ENCODE measurements at regions not wholly inside any gene's neighbourhood (a gene's known extent, or its start where the extent isn't known, plus 50 kb on each side); places are given as distances from the start of the nearest gene placed in this dataset.

- DNase-seq (ENCODE audit: extremely low read depth, low read depth, low spot score) = no peak
Observed at GRCh38 chr22:27561286-27561904, 240.2 kb downstream of the MN1 start.

DNA sequence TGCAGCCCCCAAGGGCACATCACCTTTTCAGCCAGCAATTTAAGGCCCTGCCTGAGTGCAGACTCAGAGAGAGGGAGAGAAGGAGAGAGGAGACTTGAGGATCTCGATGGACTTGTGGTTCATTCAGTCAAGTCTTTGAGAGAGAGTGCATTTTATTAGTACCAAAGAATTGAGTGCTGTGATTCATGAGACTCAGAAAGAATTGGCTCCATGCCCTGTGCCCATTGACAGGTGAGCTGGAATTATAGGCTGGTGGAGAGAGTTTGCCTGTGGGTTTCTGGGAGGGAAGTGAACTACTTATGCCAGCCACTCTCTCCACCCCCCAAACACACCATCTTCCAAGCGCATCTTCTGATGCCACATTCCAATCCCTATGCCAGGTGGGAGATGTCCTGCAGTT lies 236.8 kb downstream of the MN1 start:
- DNase-seq (ENCODE audit: extremely low read depth, low read depth, low spot score) = no peak

GRCh38 chr22:27566602-27567001 lies 235.0 kb downstream of the MN1 start:
- DNase-seq (ENCODE audit: extremely low read depth, low read depth, low spot score) = no peak

GRCh38 chr22:27568265-27568664 lies 233.3 kb downstream of the MN1 start:
- DNase-seq (ENCODE audit: extremely low read depth, low read depth, low spot score) = no peak

DNA sequence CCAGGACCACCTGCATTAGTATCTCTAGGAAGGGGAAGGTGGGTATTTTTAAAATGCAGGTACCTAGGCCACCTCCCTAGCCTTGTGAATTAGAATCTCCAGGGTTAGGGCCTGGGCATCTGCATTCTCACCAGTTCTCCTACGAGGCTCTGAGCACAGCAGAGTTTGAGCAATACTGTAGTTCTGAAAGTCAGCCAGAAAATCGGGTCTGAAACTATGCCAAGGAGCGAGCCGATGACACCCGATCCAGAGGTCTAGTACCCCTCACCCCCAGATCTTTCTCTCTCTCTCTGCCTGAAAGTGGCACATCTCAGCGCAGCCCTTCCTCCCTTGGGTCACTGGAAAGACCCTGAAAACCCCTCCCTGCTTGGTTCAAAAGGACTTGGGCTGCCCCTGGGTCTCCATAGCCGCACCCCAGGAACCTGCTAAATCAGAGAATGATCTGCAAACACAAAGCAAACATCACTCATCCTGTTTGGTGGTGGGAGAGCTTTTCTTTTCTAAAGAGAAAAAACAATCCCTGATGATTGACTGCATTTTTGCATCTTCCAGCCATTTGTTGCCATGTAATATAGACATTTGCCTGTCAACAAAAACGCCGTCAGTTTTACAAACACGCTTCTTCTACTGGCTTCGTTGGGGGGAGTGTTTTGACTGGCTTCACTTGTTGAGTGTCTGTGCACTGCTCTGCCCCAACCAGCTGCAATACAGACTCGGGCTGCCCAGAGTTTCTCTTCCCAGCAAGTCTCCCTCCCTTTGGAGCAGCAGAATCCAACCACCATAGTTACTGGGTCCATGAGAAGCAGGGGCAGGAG lies 229.9 kb downstream of the MN1 start:
- no peak for DNase-seq (ENCODE audit: extremely low read depth, low read depth, low spot score)

DNA sequence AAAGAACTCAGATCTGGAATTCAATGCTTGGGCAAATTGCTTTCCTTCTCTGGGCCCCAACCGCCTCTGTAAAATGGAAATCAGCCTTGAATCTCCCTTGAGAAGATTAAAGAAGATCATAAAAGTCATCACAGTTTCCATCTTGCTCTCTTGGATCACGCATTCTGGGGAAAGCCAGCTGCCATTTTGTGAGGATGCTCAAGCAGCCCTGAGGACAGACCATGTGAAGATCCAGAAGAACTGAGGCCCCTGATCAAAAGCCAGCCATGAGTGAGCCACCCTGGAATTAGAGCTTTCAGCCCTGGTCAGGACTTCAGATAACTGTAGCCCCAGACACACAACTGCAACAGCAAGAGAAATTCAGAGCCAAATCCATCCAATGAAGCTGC lies 229.3 kb downstream of the MN1 start:
- no peak for DNase-seq (ENCODE audit: extremely low read depth, low read depth, low spot score)

GRCh38 chr22:27573280-27574001 lies 228.1 kb downstream of the MN1 start:
- no peak for DNase-seq (ENCODE audit: extremely low read depth, low read depth, low spot score)

DNA sequence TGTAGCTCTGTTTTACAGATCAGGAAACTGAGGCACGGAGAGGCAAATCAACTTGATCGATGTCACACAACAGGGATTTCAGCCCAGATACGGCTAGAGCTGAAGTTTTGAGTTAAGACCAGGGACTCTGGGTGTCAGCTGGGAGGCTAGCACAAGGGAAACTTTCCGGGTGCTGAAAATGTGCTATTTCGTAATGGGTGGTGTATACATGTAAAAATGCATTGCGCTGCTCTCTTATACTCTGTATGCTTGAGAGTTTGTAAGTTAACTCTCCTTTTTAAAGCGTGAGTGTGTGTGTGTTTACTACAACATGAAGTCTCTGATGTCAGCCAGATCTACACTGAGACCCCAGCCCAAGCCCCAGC lies 227.6 kb downstream of the MN1 start:
- DNase-seq (ENCODE audit: extremely low read depth, low read depth, low spot score) = no peak

GRCh38 chr22:27574651-27575050 lies 226.9 kb downstream of the MN1 start:
- DNase-seq (ENCODE audit: extremely low read depth, low read depth, low spot score) = no peak

GRCh38 chr22:27575348-27575747 lies 226.2 kb downstream of the MN1 start:
- no peak for DNase-seq (ENCODE audit: extremely low read depth, low read depth, low spot score)

DNA sequence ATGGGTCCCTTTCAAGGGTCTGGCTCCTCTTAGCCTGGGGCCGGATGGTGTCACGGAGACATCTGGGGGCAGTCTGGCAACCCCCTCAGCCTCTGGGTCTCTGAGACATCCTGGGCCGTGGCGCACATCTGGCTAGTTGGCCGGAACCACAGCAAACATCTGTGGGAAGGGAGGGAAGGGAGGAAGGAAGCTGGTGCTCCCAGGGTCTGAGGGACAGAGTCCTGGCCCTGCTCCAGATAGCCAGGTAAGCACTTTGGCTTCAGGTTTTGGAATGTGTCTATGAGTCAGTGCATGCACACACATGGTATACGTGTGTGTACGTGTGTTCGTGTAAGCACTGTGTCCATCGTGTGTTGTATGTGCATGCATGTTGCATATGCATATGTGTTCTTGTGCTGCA lies 225.1 kb downstream of the MN1 start:
- DNase-seq (ENCODE audit: extremely low read depth, low read depth, low spot score) = no peak

GRCh38 chr22:27576815-27577573 lies 224.6 kb downstream of the MN1 start:
- DNase-seq (ENCODE audit: extremely low read depth, low read depth, low spot score) = peak; percentile 93

GRCh38 chr22:27577574-27577969 lies 224.0 kb downstream of the MN1 start:
- DNase-seq (ENCODE audit: extremely low read depth, low read depth, low spot score) = no peak

DNA sequence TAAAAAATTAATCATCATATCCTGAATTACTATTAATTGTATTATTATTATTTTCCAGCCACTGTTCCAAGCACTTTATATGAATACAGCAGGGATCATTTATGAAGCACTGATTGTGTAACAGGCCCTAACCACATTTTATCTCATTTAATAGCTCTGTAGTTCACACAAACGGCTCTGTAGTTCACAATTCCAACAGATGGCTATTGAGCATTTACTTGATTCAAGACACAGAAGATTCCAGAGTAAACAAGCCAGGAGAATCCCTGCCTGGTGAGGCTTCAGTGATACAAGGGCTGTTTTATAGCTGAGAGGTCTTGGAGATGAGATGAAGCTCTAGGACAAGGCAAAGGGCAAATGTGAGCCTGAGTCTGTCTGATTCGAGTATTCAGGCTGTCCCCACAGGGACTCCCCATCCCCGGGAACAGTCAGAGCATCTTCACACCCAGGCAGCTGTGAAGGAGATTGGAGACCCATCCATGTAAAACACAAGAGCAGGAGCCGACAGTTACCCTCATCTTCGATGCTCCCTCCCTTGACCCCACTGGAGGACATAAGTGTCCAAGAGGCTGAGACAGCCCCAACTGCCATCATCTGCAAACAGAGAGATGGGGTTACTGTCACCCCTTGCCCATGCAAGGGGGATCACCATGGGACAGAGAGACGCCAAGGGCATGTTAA lies 222.5 kb downstream of the MN1 start:
- no peak for DNase-seq (ENCODE audit: extremely low read depth, low read depth, low spot score)

DNA sequence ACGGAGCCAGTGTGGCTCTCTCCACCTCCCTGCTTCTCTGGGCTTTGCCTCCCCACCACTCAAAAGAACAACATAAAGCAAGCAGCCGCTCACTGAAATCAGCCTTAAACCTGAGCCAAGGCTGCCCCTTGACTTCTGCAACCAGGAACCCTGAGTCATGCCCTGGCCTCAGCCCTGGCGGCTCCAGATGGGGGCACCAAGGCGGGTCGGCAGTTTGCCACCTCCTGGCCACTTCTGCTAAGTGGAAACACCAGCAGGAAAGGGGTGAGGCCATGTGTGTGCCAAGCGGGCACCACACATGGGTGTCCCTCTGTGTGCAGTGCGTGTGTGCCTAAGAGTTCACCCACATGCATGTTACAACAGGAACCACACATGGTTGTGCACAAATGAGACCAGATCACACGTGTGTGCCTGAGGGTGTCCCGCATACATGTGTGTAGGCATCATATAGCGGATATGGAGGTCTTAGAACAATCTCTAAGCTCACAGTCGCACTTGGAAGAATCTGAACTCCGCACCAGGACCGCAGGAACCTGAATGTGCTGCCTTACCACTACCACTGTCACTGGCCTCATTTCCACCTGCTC lies 221.2 kb downstream of the MN1 start:
- DNase-seq (ENCODE audit: extremely low read depth, low read depth, low spot score) = no peak

- DNase-seq (ENCODE audit: extremely low read depth, low read depth, low spot score) = no peak
Observed at GRCh38 chr22:27581236-27581635, 220.3 kb downstream of the MN1 start.

DNA sequence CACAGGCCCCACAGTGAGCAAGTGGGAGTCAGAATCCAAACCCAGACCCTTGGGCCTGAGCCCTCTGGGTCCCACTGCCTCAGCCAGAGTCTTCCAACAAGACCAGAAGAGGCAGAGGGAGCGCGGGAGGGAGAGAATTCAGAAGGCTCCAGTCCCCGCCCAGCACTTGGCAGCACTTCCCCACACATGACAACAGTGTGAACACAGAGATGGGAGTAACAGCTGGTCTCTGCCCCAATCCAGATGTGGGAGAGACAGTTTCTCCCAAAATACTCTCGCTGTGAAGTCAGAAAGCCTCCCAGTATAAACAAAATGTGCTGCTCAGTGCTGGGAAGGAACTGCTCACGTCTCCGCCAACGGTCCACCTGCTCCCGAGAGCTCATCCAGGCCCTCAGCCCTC lies 219.9 kb downstream of the MN1 start:
- DNase-seq (ENCODE audit: extremely low read depth, low read depth, low spot score) = no peak

DNA sequence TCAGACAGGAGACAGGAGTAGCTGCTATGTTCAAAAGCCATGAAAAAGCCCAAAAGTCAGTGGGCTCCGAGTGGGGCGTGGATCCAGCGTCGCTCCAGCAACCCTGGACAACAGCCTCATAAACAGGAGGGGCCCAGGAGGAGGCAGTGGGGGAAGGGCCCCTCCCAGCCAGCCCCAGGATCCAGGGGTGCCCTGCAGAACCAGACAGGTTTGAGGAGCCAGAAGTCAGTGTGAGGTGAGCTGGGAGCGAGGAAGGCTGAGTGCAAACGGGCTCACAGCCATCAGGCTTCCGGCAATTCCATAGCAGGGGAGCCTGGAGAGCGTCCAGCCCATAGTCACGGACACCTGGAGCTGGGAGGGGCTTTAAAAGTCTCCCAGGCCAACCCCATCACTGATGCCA lies 217.7 kb downstream of the MN1 start:
- no peak for DNase-seq (ENCODE audit: extremely low read depth, low read depth, low spot score)

DNA sequence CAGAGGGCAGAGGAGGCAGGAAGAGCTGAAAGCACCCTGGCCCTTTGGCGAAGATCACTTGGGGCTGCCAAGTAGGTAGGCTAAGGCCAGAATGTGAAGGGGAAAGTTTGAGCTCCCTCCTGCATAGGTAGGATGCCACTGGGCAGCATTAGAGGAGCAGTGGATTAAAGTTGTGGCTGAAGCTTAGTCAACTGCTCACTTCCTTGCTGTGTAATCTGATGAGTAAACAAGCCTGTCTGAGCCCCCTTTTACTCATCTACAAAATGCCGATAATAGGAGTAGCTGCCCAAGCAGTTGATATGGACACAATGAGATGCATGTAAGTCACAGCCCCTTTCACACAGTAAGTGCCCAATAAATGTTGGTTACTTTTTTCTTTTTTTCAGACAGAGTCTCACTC lies 216.4 kb downstream of the MN1 start:
- DNase-seq (ENCODE audit: extremely low read depth, low read depth, low spot score) = no peak

- no peak for DNase-seq (ENCODE audit: extremely low read depth, low read depth, low spot score)
Observed at GRCh38 chr22:27588268-27588667, 213.3 kb downstream of the MN1 start.

Data from glomerular endothelial cell (primary cell).